Right atrium auricular region (tissue), 2 donors: ENCODE measurements at regions not wholly inside any gene's neighbourhood (a gene's known extent, or its start where the extent isn't known, plus 50 kb on each side); places are given as distances from the start of the nearest gene placed in this dataset.

Experiments
- DNase-seq: peaks from one replicate; pipeline ENCODE4 v3.0.0-alpha.2; 2019; ENCODE audit warnings: low spot score
- H3K27ac ChIP-seq, 2 donors: fragments of 200-600 bp; sonication (generic); 1 replicate in 1 of 2; 2 replicates in 1 of 2; pipeline ENCODE4 v1.5.1; 2016 to 2019
- H3K27me3 ChIP-seq, 2 donors: fragments of 200-600 bp; sonication (generic); one replicate each; pipeline versions ENCODE4 v1.5.1 to v1.6.0; 2017 to 2019
- H3K36me3 ChIP-seq: fragments of 200-600 bp; sonication (generic); one replicate; pipeline ENCODE4 v1.5.1; 2016
- H3K4me1 ChIP-seq, 2 donors: fragments of 200-600 bp; sonication (generic); one replicate each; pipeline versions ENCODE4 v1.5.1 to v1.6.0; 2017 to 2019
- H3K4me3 ChIP-seq, 2 donors: fragments of 200-600 bp; sonication (generic); 1 replicate in 1 of 2; 2 replicates in 1 of 2; pipeline ENCODE4 v1.5.1; 2017 to 2019; ENCODE audit warnings: mild to moderate bottlenecking in 1 of 2, moderate library complexity in 1 of 2
- H3K9me3 ChIP-seq, 2 donors: fragments of 200-600 bp; sonication (generic); one replicate each; pipeline ENCODE4 v1.5.1; 2019
- TF ChIP-seq, protein P1 (sequence below), 2 donors: fragments of 200-600 bp; sonication (generic); IDR thresholded peaks; one replicate each; pipeline ENCODE4 v1.5.1; 2019; ENCODE audit warnings: antibody characterized with exemption in 2 of 2

DNA sequence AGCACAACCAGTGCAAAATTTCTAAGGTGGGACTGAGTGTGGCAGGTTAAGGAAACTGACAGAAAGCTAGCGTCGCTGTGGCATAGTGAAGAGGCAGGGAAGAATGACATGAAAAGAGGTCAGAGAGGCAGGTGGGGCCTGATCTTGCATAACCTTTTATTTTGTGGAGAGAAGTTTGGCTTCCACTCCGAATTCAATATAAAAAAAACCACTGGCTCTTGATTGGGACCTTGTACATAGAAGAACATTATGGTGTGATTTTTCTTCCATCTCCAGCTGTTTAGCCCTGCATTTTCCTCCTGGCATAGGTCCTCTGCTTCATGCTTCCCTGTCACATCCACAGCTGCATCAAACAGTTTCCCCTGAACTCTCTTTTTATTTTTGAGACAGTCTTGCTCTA, 170.5 kb upstream of the MEOX2 start:
- no peaks in the 10 kb centered on the region for H3K9me3 ChIP-seq
- H3K27ac ChIP-seq = no peak overlapping the region
- no peak overlapping the region for H3K4me3 ChIP-seq
- H3K36me3 ChIP-seq = no peaks in the 10 kb centered on the region
- no peaks in the 10 kb centered on the region for H3K27me3 ChIP-seq
- TF ChIP-seq, protein P1, sequence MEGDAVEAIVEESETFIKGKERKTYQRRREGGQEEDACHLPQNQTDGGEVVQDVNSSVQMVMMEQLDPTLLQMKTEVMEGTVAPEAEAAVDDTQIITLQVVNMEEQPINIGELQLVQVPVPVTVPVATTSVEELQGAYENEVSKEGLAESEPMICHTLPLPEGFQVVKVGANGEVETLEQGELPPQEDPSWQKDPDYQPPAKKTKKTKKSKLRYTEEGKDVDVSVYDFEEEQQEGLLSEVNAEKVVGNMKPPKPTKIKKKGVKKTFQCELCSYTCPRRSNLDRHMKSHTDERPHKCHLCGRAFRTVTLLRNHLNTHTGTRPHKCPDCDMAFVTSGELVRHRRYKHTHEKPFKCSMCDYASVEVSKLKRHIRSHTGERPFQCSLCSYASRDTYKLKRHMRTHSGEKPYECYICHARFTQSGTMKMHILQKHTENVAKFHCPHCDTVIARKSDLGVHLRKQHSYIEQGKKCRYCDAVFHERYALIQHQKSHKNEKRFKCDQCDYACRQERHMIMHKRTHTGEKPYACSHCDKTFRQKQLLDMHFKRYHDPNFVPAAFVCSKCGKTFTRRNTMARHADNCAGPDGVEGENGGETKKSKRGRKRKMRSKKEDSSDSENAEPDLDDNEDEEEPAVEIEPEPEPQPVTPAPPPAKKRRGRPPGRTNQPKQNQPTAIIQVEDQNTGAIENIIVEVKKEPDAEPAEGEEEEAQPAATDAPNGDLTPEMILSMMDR (IDR thresholded peaks at IDR 0.05) = no peak
- DNase-seq = no peak
- peaks cover 0 to 21% of the 10 kb centered on the region in 2 donors for H3K4me1 ChIP-seq

DNA sequence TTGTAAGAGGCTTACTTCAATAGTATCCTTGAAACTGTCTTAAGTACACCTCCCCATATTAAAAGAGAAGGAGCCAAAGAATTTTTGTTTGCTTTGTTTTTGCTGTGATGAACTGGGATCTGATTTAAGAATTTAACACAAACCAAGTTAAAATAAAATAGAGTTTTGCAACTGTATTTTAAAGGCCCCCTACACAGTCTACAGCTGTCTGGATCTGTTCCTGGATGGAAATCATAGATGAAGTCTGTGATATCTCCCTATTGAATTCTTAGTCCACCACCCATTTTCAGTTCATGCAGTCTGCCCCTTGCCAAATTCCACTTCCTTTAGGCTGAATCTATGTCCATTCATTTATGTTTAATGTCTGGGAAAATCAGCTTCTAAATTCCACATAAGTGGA, 169.8 kb upstream of the MEOX2 start:
- Histone ChIP-seq H3K27ac (no peak overlapping the region), H3K27me3 (no peaks in the 10 kb centered on the region), H3K4me3 (no peak overlapping the region), H3K9me3 (no peaks in the 10 kb centered on the region), H3K36me3 (no peaks in the 10 kb centered on the region), H3K4me1 (peaks cover 0 to 21% of the 10 kb centered on the region in 2 donors)
- DNase-seq = no peak
- TF ChIP-seq, protein P1 (IDR thresholded peaks at IDR 0.05) = no peak

DNA sequence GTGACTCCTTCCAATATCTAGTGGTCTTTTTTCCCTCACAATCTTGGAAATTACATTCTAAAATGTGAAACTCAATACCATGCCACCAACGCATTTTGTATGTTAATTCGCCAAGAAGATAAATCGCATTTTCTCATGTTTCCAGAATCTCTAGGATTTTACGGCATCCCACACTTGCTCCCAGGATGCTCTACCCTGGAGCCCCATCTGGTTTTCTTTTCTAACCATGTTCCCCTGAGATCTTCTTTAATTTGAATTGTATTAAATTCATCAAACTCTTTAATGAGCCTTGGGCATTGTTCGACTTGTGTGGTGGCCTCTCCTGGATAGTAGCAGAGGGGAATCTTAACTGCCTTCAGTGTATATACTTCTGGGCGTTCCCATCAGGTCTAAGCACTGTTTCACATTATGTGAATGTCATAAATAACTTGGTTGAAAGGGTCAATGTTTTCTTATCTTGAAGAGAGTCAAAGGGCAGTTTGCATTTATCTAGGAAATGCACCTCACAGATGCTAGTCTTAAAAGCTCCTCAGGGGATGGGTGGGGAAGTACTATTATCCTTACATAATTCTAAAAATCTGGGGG, 169.1 kb upstream of the MEOX2 start:
- Histone ChIP-seq H3K4me1 (peaks cover 0 to 21% of the 10 kb centered on the region in 2 donors), H3K4me3 (no peak overlapping the region), H3K27ac (no peak overlapping the region), H3K27me3 (no peaks in the 10 kb centered on the region), H3K36me3 (no peaks in the 10 kb centered on the region), H3K9me3 (no peaks in the 10 kb centered on the region)
- DNase-seq = no peak
- TF ChIP-seq, protein P1 (IDR thresholded peaks at IDR 0.05) = no peak

DNA sequence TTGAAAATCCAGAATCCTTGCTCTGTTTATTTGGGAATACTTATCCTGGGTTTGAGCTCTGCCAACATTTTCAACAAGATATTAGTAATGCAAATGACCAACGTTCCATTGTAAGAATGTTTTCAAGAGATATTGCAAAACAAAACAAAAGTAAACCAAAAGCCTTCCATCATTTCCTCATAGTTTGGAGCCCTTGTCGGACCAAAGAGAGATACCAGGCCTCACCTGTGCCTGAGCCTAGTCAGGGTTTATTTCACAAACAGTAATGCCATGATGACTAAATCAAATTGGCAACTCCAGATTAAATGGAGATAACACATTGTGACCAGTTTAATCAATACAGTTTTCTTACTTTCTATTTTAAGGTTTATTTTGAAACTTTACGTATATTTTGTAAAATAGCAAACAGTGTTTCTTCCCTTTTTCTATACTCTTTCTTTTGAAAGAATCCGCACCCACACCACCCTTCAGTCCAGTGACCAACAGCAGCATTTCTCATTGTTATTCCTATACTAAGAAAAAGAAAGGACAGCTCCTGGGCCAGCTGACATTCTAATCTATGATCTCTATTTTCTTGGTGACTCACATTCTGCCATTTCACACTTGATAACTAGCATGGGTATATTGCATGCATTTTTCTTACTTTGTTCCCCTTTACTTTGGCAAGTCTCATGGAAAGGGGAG, 168.5 kb upstream of the MEOX2 start:
- H3K27me3 ChIP-seq = no peaks in the 10 kb centered on the region
- no peak overlapping the region for H3K27ac ChIP-seq
- H3K36me3 ChIP-seq = no peaks in the 10 kb centered on the region
- no peak for DNase-seq
- peaks cover 0 to 21% of the 10 kb centered on the region in 2 donors for H3K4me1 ChIP-seq
- TF ChIP-seq, protein P1 (IDR thresholded peaks at IDR 0.05) = no peak
- no peak overlapping the region for H3K4me3 ChIP-seq
- no peaks in the 10 kb centered on the region for H3K9me3 ChIP-seq

DNA sequence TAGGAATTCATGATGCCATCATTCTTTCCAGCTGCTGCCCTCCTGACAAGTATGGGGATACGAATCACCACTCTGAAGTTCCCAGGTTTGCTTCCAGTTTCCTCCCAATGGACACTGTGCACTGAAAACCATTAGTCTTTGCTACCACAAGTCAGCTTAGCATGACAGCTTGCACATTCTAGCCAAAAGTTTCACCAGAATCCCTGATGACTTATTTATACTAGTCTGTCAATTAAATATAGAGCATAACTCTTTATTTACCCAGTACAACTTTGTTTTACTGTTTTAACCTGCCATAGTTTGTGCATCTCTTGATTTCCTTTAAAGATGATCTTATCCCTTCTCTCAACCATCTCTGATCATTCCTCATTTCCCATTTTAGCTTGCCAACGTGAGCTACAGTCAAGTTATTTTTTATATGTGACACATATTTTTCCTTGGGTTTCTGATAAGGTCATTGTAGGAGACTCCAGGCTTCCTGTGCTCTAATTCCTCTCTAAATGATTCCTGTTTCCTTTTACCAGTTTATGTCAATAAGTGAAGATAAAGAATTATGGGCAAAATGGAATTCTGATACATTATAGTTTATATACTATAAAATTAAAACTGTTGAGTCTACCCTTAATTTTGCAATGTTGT, 167.5 kb upstream of the MEOX2 start:
- Histone ChIP-seq H3K4me3 (no peak overlapping the region), H3K4me1 (peaks cover 0 to 21% of the 10 kb centered on the region in 2 donors), H3K27ac (peak overlapping the region in 1 of 2 donors; percentile 34), H3K9me3 (no peaks in the 10 kb centered on the region), H3K27me3 (no peaks in the 10 kb centered on the region), H3K36me3 (no peaks in the 10 kb centered on the region)
- TF ChIP-seq, protein P1 (IDR thresholded peaks at IDR 0.05) = no peak
- no peak for DNase-seq
